ENCODE measurements at regions not wholly inside any gene's neighbourhood (a gene's known extent, or its start where the extent isn't known, plus 50 kb on each side); places are given as distances from the start of the nearest gene placed in this dataset.

DNA sequence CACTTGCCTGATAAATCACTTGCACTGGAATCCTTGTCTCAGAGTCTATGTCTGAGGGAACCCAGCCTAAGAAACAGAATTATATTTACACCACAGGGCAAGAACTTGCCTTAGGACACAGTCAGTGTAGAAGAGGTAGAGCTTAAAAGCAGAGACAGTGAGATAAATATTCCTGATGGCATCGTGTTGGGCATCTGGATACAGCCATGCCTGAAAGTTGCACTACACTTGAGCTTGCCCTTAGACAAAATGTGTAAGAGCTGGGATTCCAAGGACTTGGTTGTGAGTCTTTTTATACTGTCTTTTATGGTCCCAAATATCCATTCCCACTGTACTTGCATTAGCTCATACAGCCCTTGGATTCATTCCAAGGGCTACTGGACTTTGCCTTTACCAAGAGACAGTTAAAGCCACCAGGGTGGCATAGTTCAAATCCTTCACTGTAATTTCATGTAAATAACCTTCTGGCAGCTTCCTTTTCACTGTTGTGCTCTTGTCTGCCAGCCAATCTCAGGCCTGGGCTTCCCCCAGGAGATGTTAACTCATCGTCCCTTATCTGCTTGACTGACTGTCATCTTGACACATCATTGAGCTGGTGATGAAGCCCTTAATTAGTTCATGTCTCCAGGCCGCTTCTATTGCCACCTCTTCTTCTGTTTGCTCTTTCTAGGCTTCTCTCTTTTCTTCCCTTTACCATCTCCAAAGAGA is 577.9 kb upstream of the TBX3 start:
- H3K27me3 Mint-ChIP-seq, result no peaks in the 10 kb centered on the region

DNA sequence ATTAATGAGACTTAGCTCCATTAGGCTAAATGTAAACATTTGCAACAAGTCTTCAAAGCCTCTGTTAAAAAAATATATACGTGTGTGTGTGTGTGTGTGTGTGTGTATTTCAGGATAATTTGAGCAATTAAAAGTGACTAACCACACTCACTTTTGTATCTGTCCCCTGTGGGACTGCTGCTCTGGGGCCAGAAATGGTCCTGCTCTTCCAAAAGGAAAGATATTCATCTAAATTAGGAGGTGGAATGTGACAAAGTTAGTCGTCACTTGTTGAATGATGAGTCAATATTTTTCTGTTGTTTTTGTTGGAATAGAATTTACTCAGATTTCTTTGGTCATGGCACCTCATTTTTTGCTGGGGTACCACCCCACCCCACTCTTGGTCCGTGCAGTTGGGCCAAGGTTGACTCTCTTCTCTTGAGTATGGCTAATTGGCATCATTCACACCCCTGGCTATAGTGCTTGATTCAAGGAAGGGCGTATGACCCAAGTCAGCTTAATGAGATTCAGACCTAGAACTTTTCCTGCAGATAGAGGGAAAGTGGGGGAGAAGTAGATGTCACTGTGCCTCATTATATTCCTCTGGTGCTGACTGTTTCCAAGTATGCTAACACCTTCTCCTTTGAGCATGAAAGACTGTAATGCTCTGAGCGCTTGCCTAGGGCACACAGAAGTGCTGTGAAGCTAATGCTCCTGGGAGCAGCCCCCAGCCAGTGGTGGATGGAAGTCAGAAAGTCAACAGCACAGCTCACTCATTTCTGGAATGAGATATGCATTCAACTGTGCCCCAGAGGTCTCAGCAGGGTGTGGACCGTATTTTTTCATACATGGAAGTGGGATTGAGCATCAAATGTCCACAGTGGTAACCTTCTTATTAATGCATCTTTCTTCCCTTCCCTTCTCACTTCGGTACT is 577.0 kb upstream of the TBX3 start:
- intact Hi-C loops (cut with micrococcal nuclease), result no loop called here
- no peaks in the 10 kb centered on the region for H3K27me3 Mint-ChIP-seq
- H3K9me3 Mint-ChIP-seq, result no peaks in the 10 kb centered on the region
- DNase-seq, result no peak
- H3K27ac Mint-ChIP-seq, result no peak overlapping the region
- H3K4me3 Mint-ChIP-seq, result no peak overlapping the region
- no peaks in the 10 kb centered on the region for H3K4me1 Mint-ChIP-seq
- no peaks in the 10 kb centered on the region for H3K36me3 Mint-ChIP-seq (ENCODE audit: low read depth)

More for the DNA sequence above, 577.9 kb upstream of the TBX3 start:
- no peaks in the 10 kb centered on the region for H3K36me3 Mint-ChIP-seq (ENCODE audit: low read depth)
- intact Hi-C loops (cut with micrococcal nuclease), result no loop called here
- no peak overlapping the region for H3K4me3 Mint-ChIP-seq
- H3K27ac Mint-ChIP-seq, result no peak overlapping the region
- DNase-seq, result no peak
- no peaks in the 10 kb centered on the region for H3K4me1 Mint-ChIP-seq
- H3K9me3 Mint-ChIP-seq, result no peaks in the 10 kb centered on the region

DNA sequence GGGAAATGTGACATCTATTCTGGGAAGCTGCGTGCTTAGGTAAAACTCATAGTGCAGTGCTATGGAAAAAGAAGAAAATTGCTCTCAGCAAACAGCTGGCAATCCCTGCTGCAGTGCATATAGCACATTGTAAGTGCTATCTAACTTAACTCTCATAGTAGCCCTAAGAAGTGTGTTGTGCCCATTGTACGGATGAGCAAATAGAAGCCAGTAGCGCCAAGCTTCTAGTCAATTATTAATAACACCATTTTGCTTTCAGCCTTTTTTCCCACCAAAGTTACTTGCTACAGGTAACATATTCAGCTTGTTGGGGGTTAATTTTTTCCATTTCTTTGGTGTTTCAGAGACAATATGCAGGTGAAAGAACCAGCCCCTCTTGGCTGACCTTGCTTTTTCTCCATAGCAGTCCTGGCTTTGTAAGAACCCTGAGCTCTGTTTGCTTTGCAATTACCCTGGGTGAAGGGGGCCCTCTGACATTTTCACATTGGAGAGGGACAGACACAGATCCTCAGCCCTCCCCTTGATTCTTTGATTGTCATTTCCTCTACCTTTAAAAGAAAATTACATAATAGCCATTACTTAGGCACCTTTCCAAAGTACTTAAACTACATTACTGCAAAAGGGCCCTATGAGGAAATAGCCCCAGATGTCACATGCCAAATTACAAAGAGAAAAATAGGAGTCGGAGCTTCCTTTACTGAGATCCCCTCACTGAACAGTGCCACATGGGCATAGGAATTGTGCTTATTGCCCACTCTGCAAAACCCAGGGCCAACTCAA is 576.2 kb upstream of the TBX3 start:
- H3K36me3 Mint-ChIP-seq (ENCODE audit: low read depth), result no peaks in the 10 kb centered on the region
- H3K4me3 Mint-ChIP-seq, result no peak overlapping the region
- H3K4me1 Mint-ChIP-seq, result no peaks in the 10 kb centered on the region
- intact Hi-C loops (cut with micrococcal nuclease), result no loop called here
- DNase-seq, result no peak
- H3K9me3 Mint-ChIP-seq, result no peaks in the 10 kb centered on the region
- H3K27ac Mint-ChIP-seq, result no peak overlapping the region
- no peaks in the 10 kb centered on the region for H3K27me3 Mint-ChIP-seq

DNA sequence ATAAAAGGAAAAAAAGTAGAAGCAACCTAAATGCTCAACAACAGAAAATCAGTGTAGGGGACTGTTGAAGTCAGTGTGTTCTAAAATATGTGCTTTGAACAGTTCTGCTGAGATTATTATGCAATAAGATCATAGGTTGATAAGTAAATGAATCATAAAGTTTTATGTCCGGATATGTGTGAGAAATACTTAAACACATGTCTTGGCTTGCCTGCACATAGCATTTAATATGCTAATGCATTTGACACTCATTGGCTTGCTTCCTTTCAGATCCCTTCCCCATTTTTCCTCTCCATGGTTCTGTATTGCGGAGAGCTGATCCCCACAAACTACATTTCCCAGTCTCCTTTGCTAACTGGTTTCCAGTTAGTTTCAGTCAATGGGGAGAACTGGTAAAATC is 573.8 kb upstream of the TBX3 start:
- Mint-ChIP-seq H3K4me3 (no peak overlapping the region), H3K9me3 (no peaks in the 10 kb centered on the region), H3K27ac (no peak overlapping the region), H3K36me3 (ENCODE audit: low read depth) (no peaks in the 10 kb centered on the region), H3K27me3 (no peaks in the 10 kb centered on the region), H3K4me1 (no peaks in the 10 kb centered on the region)
- DNase-seq, result no peak
- intact Hi-C loops (cut with micrococcal nuclease), result no loop called here

DNA sequence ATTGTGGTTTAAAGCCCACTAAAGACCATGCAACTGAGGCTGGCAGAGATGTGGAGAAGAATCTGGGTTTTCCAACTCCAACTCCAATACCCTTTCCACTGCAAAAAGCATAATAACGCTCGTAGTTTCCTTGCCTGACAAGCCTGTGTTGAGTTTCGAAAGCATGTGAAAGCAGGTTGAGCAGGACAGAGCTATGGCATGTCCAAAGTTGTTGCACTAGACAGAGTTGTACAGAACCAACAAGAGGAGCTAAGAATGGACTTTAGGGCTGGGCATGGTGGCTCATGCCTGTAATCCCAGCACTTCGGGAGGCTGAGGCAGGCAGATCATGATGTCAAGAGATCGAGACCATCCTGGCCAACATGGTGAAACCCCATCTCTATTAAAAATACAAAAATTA is 572.0 kb upstream of the TBX3 start:
- no peak overlapping the region for H3K27ac Mint-ChIP-seq
- H3K4me1 Mint-ChIP-seq, result no peaks in the 10 kb centered on the region
- intact Hi-C loops (cut with micrococcal nuclease), result no loop called here
- H3K27me3 Mint-ChIP-seq, result no peaks in the 10 kb centered on the region
- DNase-seq, result no peak
- no peak overlapping the region for H3K4me3 Mint-ChIP-seq
- no peaks in the 10 kb centered on the region for H3K9me3 Mint-ChIP-seq
- H3K36me3 Mint-ChIP-seq (ENCODE audit: low read depth), result no peaks in the 10 kb centered on the region

DNA sequence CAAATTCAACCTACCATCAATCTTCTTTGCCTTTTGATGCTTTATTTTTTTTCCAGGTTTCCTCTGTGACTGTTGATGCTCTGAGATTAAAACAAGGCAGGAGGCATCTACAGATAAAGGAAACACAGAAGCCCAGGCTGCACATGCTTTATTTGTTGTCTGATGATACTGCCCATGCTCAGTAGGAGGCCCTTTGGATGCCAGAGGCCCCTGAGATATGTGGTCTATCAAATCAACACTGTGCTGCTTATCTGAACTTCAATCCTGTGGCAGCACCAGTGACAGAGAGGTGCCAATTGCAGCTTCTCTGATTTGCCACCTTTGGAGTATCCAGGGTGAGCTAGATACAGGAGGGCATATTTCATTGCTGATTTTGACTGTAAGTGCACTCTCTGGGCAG is 571.3 kb upstream of the TBX3 start:
- no peak overlapping the region for H3K4me3 Mint-ChIP-seq
- H3K27ac Mint-ChIP-seq, result no peak overlapping the region
- H3K27me3 Mint-ChIP-seq, result no peaks in the 10 kb centered on the region
- no peaks in the 10 kb centered on the region for H3K36me3 Mint-ChIP-seq (ENCODE audit: low read depth)
- intact Hi-C loops (cut with micrococcal nuclease), result no loop called here
- no peaks in the 10 kb centered on the region for H3K4me1 Mint-ChIP-seq
- no peaks in the 10 kb centered on the region for H3K9me3 Mint-ChIP-seq
- DNase-seq, result no peak

DNA sequence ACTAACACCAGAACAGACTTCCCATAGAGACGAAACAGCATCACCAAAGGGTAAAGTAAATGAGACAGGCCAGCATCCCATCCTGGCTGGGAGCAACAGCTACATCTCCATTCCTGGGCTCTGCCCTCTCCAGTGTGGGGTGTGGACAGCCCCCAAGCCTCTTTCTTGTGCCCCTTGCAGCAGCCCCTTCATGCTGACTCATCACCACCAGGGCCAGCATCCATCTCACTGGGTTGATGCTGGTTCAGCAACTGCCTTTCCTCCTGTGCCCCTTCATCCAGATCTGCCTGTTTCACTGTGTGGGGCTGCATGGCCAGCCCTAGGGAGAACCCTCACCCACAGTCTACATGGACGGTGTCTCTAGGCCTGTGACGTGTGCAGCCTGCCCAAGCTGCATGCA is 569.1 kb upstream of the TBX3 start:
- H3K4me1 Mint-ChIP-seq, result no peaks in the 10 kb centered on the region
- H3K9me3 Mint-ChIP-seq, result no peaks in the 10 kb centered on the region
- no peaks in the 10 kb centered on the region for H3K36me3 Mint-ChIP-seq (ENCODE audit: low read depth)
- DNase-seq, result no peak
- no peak overlapping the region for H3K4me3 Mint-ChIP-seq
- no peaks in the 10 kb centered on the region for H3K27me3 Mint-ChIP-seq
- intact Hi-C loops (cut with micrococcal nuclease), result no loop called here
- no peak overlapping the region for H3K27ac Mint-ChIP-seq

DNA sequence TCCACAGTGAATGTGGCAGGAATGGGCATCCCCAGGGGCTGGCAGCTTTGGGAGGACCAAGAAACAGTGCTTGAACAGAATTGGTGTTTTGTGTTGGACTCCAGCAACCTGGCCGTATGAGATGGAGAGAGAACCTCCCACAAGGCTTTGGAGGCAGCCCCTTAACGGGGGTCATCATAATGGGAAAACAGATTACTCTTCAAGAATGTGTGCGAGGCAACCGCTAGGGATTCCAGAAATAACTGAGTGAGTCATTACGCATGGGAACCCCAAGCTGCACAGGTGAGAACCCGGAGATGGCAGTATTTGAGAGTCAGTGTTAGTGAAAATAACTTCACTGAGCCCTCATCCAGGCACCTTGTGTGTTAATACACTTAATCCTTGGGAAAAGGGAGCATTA is 567.8 kb upstream of the TBX3 start:
- H3K9me3 Mint-ChIP-seq, result no peaks in the 10 kb centered on the region
- no peaks in the 10 kb centered on the region for H3K4me1 Mint-ChIP-seq
- no peak overlapping the region for H3K27ac Mint-ChIP-seq
- no peaks in the 10 kb centered on the region for H3K27me3 Mint-ChIP-seq
- H3K36me3 Mint-ChIP-seq (ENCODE audit: low read depth), result no peaks in the 10 kb centered on the region
- H3K4me3 Mint-ChIP-seq, result no peak overlapping the region
- intact Hi-C loops (cut with micrococcal nuclease), result no loop called here
- no peak for DNase-seq

DNA sequence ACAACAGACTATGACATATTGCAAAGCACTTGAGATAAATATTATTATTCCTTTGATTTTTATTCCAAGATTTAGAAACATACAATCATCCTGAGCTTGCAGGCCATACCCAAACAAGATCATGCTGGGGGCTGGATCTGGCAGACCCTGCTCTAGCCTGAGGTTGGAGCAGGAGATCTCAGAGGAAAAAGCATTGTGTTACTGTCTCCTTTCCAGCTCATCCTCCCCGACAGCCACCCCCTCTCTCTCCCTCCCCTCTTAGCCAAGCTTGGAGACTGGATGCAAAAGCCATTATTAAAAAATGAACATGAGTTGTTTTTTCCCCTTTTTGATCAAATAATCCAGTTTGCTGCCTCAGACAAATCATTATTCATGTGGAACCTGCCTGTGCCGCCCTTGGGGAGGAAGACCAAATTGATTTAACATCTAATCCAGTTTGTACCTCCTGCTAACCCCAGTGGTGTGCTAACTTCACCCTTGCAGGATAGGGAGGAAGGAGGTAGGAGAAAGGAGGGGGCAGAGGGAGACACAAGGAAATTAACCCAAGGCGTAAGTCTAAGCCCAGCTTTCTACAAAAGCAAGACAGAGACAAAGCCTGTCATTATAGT is 565.8 kb upstream of the TBX3 start:
- H3K9me3 Mint-ChIP-seq, result no peaks in the 10 kb centered on the region
- no peaks in the 10 kb centered on the region for H3K27me3 Mint-ChIP-seq
- no peak overlapping the region for H3K4me3 Mint-ChIP-seq
- H3K4me1 Mint-ChIP-seq, result no peaks in the 10 kb centered on the region
- intact Hi-C loops (cut with micrococcal nuclease), result no loop called here
- H3K27ac Mint-ChIP-seq, result no peak overlapping the region
- no peak for DNase-seq
- no peaks in the 10 kb centered on the region for H3K36me3 Mint-ChIP-seq (ENCODE audit: low read depth)

DNA sequence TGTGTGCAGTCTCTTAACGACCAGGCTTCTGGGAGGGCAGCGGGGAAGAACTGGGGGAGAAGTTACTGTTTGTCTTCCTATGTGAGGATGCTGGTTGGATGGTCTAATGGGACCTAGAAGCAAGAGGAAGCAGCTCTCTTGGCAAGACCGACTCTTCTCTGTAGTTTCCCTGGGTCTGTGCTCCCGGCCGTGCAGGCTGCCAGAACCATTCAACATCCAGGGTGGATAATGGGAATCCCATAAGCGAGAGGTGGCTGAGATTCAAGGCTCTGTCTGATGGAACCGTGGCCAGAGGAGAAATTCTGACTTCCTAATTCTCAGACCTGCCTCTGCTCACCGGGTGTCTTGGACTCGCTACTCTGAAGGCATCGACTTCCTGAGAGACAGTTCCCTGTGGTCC is 561.0 kb upstream of the TBX3 start:
- Mint-ChIP-seq H3K36me3 (ENCODE audit: low read depth) (no peaks in the 10 kb centered on the region), H3K9me3 (no peaks in the 10 kb centered on the region), H3K27me3 (no peaks in the 10 kb centered on the region), H3K4me3 (no peak overlapping the region), H3K27ac (no peak overlapping the region), H3K4me1 (no peaks in the 10 kb centered on the region)
- DNase-seq, result no peak
- intact Hi-C loops (cut with micrococcal nuclease), result no loop called here

DNA sequence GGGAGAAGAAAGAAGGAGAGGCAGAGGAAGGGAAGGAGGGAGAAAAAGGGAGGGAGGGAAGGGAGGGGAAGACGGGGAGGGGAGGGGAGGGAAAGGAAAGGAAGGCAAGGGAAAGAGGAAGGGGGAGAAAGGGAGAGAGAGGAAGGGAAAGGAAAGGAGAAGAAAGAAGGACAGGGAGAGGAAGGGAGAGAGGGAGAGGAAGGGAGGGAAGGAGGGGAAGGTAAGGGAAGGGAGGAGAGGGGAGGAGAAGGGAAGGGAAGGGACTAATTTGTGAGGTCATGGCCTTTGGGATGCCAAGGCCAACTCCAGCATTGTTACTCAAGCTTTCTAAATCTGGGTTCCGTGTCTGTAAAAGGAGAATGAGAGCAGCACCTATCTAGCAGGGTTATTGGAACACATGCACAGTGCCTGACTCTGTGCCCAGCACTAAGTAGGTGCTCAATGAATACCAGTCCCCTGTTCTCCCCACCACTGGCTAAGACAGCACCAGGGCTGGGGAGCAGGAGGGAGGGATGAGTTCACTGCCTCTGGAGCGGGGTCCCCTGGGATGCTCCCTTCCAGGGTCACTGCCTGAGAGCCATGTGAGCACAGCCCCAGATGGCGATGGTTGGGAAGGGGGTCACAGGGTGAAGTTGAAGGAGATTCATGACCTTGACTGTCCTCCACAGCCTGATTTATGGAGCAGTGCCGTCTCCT is 560.1 kb upstream of the TBX3 start:
- Mint-ChIP-seq H3K9me3 (no peaks in the 10 kb centered on the region), H3K4me3 (no peak overlapping the region), H3K27me3 (no peaks in the 10 kb centered on the region), H3K4me1 (no peaks in the 10 kb centered on the region), H3K27ac (no peak overlapping the region), H3K36me3 (ENCODE audit: low read depth) (no peaks in the 10 kb centered on the region)
- no peak for DNase-seq
- intact Hi-C loops (cut with micrococcal nuclease), result no loop called here

DNA sequence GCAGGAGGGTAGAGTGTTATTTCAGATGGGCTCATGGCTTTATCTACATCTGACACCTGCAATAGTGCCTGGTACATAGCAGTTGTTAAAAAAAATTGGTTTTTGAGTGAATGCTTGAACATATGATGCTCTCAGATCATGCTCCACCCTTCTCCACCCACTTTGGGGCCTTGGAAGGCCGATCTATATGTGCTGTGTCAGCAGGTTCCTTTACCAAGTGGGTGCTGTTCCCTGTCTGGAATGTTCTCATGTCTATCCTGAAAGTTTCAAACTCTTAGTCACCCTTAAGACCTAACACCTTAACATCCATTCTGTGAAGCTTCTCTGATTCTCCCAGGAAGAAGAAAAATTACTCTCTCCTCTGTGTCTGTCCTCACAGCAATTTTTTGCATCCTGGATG is 556.3 kb upstream of the TBX3 start:
- no peak for DNase-seq
- no peaks in the 10 kb centered on the region for H3K27me3 Mint-ChIP-seq
- no peaks in the 10 kb centered on the region for H3K36me3 Mint-ChIP-seq (ENCODE audit: low read depth)
- H3K4me1 Mint-ChIP-seq, result no peaks in the 10 kb centered on the region
- intact Hi-C loops (cut with micrococcal nuclease), result no loop called here
- H3K9me3 Mint-ChIP-seq, result no peaks in the 10 kb centered on the region
- H3K27ac Mint-ChIP-seq, result no peak overlapping the region
- no peak overlapping the region for H3K4me3 Mint-ChIP-seq

DNA sequence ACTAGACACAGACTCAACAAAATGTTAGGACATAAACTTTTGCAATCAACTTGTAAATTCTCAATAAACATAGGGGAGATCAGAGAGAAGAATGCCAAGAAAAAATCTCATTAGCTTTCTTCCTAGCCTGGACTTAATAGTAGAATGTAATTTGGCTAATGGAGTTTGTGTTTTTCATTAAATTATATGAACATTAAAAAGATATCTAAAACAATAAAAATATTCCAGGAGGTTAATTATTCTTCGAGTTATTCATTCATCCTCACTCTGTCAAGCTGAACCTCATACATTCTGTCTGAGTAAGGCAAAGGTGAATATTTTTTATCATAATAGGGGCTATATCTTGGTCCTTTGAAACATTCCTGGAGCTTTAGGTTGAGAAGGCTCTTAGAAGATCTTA is 551.9 kb upstream of the TBX3 start:
- Mint-ChIP-seq H3K27ac (no peak overlapping the region), H3K27me3 (no peaks in the 10 kb centered on the region), H3K4me1 (no peaks in the 10 kb centered on the region), H3K9me3 (no peaks in the 10 kb centered on the region), H3K4me3 (no peak overlapping the region), H3K36me3 (ENCODE audit: low read depth) (no peaks in the 10 kb centered on the region)
- no peak for DNase-seq
- intact Hi-C loops (cut with micrococcal nuclease), result no loop called here

All from activated CD4-positive, alpha-beta T cell treated with anti-CD3 and anti-CD28 coated beads, Interleukin-2, amount 10 ng/mL, durations not matched to agents 24 days and 14 days (primary cell).